Common myeloid progenitor, CD34-positive (primary cell): ENCODE measurements at regions not wholly inside any gene's neighbourhood (a gene's known extent, or its start where the extent isn't known, plus 50 kb on each side); places are given as distances from the start of the nearest gene placed in this dataset.
"Not testable (repeated sequence)": the region's sequence is repeated elsewhere in the genome, so short reads cannot be mapped to it uniquely, and the experiment has no call there.

Experiments
- CTCF ChIA-PET: fragments of 350-600 bp; sonication (Branson Sonifier 250); formaldehyde crosslinking; loops from one replicate; lab custom pipeline; 2021; ENCODE audit warnings: antibody characterized with exemption; lab: Charles Lee
- POLR2A ChIA-PET: fragments of 350-600 bp; sonication (Branson Sonifier 250); formaldehyde crosslinking; loops from one replicate; lab custom pipeline; 2021; ENCODE audit warnings: antibody characterized with exemption; lab: Charles Lee
- DNase-seq, 3 donors: peaks; one replicate each; pipeline versions ENCODE4 v3.0.0 to v3.0.0-alpha.2; 2013
- H3K27ac ChIP-seq, 2 experiments: 1 replicate in 1 of 2; 2 replicates in 1 of 2; pipeline ENCODE4 v1.7.0; 2013; ENCODE audit warnings: inconsistent platforms in 2 of 2, low read length in 2 of 2, mild to moderate bottlenecking in 2 of 2, low read depth in 1 of 2, moderate library complexity in 1 of 2; ENCODE audit not compliant: severe bottlenecking in 2 of 2, insufficient read depth in 1 of 2, poor library complexity in 1 of 2
- H3K27me3 ChIP-seq, 5 experiments: replicated peaks in 2 of 5; 1 replicate in 3 of 5; 2 replicates in 2 of 5; pipeline versions ENCODE4 v1.6.1 to v1.7.0; 2013; ENCODE audit warnings: low read length in 4 of 5, mild to moderate bottlenecking in 2 of 5, moderate library complexity in 2 of 5, inconsistent platforms in 1 of 5; ENCODE audit not compliant: insufficient read depth in 5 of 5, control insufficient read depth in 4 of 5
- H3K36me3 ChIP-seq, 4 experiments: 1 replicate in 2 of 4; 2 replicates in 2 of 4; pipeline versions ENCODE4 v1.6.1 to v1.7.0; 2013; ENCODE audit warnings: low read length in 3 of 4, control low read depth in 1 of 4, mild to moderate bottlenecking in 1 of 4; ENCODE audit not compliant: control insufficient read depth in 4 of 4, insufficient read depth in 4 of 4
- H3K4me1 ChIP-seq, 4 experiments: 1 replicate in 3 of 4; 2 replicates in 1 of 4; pipeline versions ENCODE4 v1.6.1 to v1.7.1; 2013; ENCODE audit warnings: low read length in 3 of 4, mild to moderate bottlenecking in 3 of 4, control low read depth in 1 of 4, inconsistent platforms in 1 of 4, moderate library complexity in 1 of 4; ENCODE audit not compliant: control insufficient read depth in 4 of 4, insufficient read depth in 4 of 4; ENCODE audit errors: control extremely low read depth in 1 of 4
- H3K4me3 ChIP-seq, 7 experiments: 1 replicate in 4 of 7; 2 replicates in 3 of 7; pipeline versions ENCODE4 v1.5.1 to v1.7.0; 2013; ENCODE audit warnings: mild to moderate bottlenecking in 7 of 7, low read length in 6 of 7, moderate library complexity in 6 of 7, inconsistent platforms in 2 of 7, low read depth in 2 of 7, control low read depth in 1 of 7; ENCODE audit not compliant: insufficient read depth in 4 of 7, control insufficient read depth in 1 of 7; ENCODE audit errors: extremely low read depth in 1 of 7
- H3K9me3 ChIP-seq, 5 experiments: 1 replicate in 4 of 5; 2 replicates in 1 of 5; pipeline versions ENCODE4 v1.6.1 to v1.7.1; 2013; ENCODE audit warnings: low read length in 4 of 5, mild to moderate bottlenecking in 2 of 5, inconsistent platforms in 1 of 5, low read depth in 1 of 5, moderate library complexity in 1 of 5; ENCODE audit not compliant: control insufficient read depth in 4 of 5, insufficient read depth in 2 of 5; ENCODE audit errors: control extremely low read depth in 1 of 5
- WGBS: methylation state at CpG from one replicate; pipeline ENCODE4 v1.1.5; 2013; ENCODE audit not compliant: insufficient coverage; 5-methylcytosine and 5-hydroxymethylcytosine counted together

DNA sequence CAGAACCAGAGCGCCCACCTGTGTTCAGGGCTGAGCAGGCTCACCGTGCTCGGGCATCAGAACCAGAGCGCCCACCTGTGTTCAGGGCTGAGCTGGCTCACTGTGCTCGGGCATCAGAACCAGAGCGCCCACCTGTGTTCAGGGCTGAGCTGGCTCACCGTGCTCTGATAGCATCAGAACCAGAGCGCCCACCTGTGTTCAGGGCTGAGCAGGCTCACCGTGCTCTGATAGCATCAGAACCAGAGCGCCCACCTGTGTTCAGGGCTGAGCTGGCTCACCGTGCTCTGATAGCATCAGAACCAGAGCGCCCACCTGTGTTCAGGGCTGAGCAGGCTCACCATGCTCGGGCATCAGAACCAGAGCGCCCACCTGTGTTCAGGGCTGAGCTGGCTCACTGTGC lies 525.2 kb upstream of the B3GAT1 start:
- H3K4me1 ChIP-seq, H3K27ac ChIP-seq, H3K9me3 ChIP-seq, POLR2A ChIA-PET, H3K27me3 ChIP-seq, CTCF ChIA-PET, DNase-seq, H3K4me3 ChIP-seq, H3K36me3 ChIP-seq: not testable (repeated sequence)
- 94% methylated on average over 7 of the region's 14 CpGs for WGBS

GRCh38 chr11:134932761-134933160 lies 520.7 kb upstream of the B3GAT1 start:
- no peak overlapping the region for H3K4me3 ChIP-seq
- H3K27me3 ChIP-seq, result no peaks in the 10 kb centered on the region
- no peak overlapping the region for H3K27ac ChIP-seq
- peaks cover 0 to 2% (median 0%) of the 10 kb centered on the region in 5 experiments for H3K9me3 ChIP-seq
- ChIA-PET CTCF (no interaction called here), POLR2A (no interaction called here)
- DNase-seq, result no peak
- WGBS, result 89% methylated on average over 3 of the region's 3 CpGs
- H3K4me1 ChIP-seq, result no peaks in the 10 kb centered on the region
- H3K36me3 ChIP-seq, result no peaks in the 10 kb centered on the region

- Histone ChIP-seq H3K4me3 (no peak overlapping the region), H3K27ac (no peak overlapping the region), H3K9me3 (no peaks in the 10 kb centered on the region), H3K27me3 (peaks cover 0 to 2% (median 0%) of the 10 kb centered on the region in 5 experiments), H3K36me3 (no peaks in the 10 kb centered on the region), H3K4me1 (no peaks in the 10 kb centered on the region)
- WGBS, result 100% methylated on average over 3 of the region's 3 CpGs
- DNase-seq, result no peak
- ChIA-PET POLR2A (no interaction called here), CTCF (no interaction called here)
These were observed 513.4 kb upstream of the B3GAT1 start for GRCh38 chr11:134925432-134925831.

GRCh38 chr11:134923441-134923840 lies 511.4 kb upstream of the B3GAT1 start:
- POLR2A ChIA-PET, result no interaction called here
- H3K36me3 ChIP-seq, result no peaks in the 10 kb centered on the region
- no peaks in the 10 kb centered on the region for H3K9me3 ChIP-seq
- 82% methylated on average over 6 of the region's 7 CpGs for WGBS
- H3K27me3 ChIP-seq, result peaks cover 0 to 2% (median 0%) of the 10 kb centered on the region in 5 experiments
- DNase-seq, result no peak
- no peak overlapping the region for H3K27ac ChIP-seq
- CTCF ChIA-PET, result no interaction called here
- H3K4me3 ChIP-seq, result no peak overlapping the region
- H3K4me1 ChIP-seq, result no peaks in the 10 kb centered on the region

DNA sequence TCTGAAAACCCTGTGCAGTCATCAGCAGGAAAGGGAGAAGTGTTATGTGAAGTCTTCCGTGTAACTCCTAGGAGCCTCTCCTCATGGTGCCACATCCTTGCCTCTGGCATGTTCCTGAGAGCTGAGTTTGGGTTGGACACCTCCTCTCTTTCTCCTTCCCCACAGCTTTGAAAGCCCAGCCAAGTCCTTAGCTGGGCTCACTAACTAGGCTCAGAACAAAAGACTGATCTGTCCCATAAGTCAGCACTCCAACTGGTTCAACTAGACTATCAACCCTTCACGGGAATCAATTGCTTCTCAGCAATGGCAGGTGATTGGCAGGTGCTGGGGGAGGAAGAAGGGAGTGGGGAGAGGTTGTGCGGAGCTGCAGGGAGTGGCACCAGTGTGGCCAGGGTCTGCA lies 509.9 kb upstream of the B3GAT1 start:
- no peak for DNase-seq
- no peaks in the 10 kb centered on the region for H3K4me1 ChIP-seq
- H3K9me3 ChIP-seq, result no peaks in the 10 kb centered on the region
- CTCF ChIA-PET, result no interaction called here
- no peaks in the 10 kb centered on the region for H3K36me3 ChIP-seq
- H3K4me3 ChIP-seq, result no peak overlapping the region
- 88% methylated on average over 1 of the region's 3 CpGs for WGBS
- POLR2A ChIA-PET, result no interaction called here
- no peak overlapping the region for H3K27ac ChIP-seq
- H3K27me3 ChIP-seq, result peaks cover 0 to 2% (median 0%) of the 10 kb centered on the region in 5 experiments

- no peak overlapping the region for H3K4me3 ChIP-seq
These were observed 509.0 kb upstream of the B3GAT1 start for GRCh38 chr11:134920851-134921608.

GRCh38 chr11:134916421-134917213 lies 504.6 kb upstream of the B3GAT1 start:
- no peaks in the 10 kb centered on the region for H3K36me3 ChIP-seq
- H3K4me1 ChIP-seq, result no peaks in the 10 kb centered on the region
- H3K27ac ChIP-seq, result no peak overlapping the region
- ChIA-PET POLR2A (no interaction called here), CTCF (no interaction called here)
- H3K27me3 ChIP-seq, result peaks cover 0 to 10% (median 0%) of the 10 kb centered on the region in 5 experiments
- WGBS, result 80% methylated on average over 9 of the region's 9 CpGs
- no peak for DNase-seq
- no peaks in the 10 kb centered on the region for H3K9me3 ChIP-seq
- H3K4me3 ChIP-seq, result no peak overlapping the region

More at GRCh38 chr11:134920851-134921608, 509.0 kb upstream of the B3GAT1 start:
- H3K9me3 ChIP-seq, result no peaks in the 10 kb centered on the region
- H3K27ac ChIP-seq, result no peak overlapping the region
- 87% methylated on average over 7 of the region's 8 CpGs for WGBS
- H3K4me1 ChIP-seq, result no peaks in the 10 kb centered on the region
- peaks cover 0 to 2% (median 0%) of the 10 kb centered on the region in 5 experiments for H3K27me3 ChIP-seq
- no peak for DNase-seq
- H3K36me3 ChIP-seq, result no peaks in the 10 kb centered on the region
- ChIA-PET POLR2A (no interaction called here), CTCF (no interaction called here)
